ENCODE measurements at regions not wholly inside any gene's neighbourhood (a gene's known extent, or its start where the extent isn't known, plus 50 kb on each side); places are given as distances from the start of the nearest gene placed in this dataset.

- FAIRE-seq (no peak), DNase-seq (ENCODE audit: low spot score) (no peak), ATAC-seq (no peak)
- BruUV-seq (replicated peaks), result no TSS peak
- no peaks in the 10 kb centered on the region for H3K79me2 ChIP-seq (ENCODE audit: insufficient read depth, low read length)
- in situ Hi-C loops (cut with HindIII; ENCODE audit: extremely low pct_ligation_motif_present, low pct_unique_long_range_greater_than_20kb), result no loop called here
- no peaks in the 10 kb centered on the region for H3K4me1 ChIP-seq (ENCODE audit: insufficient read depth, low read length)
- no peak for TF ChIP-seq ZZZ3 (CRISPR knock-in tag; IDR thresholded peaks at IDR 0.05; ENCODE audit: borderline replicate concordance)
- TF ChIP-seq CENPX (CRISPR knock-in tag; IDR thresholded peaks at IDR 0.05), result no peak
- no peak for TF ChIP-seq AGO2 (optimal IDR thresholded peaks at IDR 0.05; ENCODE audit: low read depth, low read length)
- no peak for TF ChIP-seq ESRRA (CRISPR knock-in tag; IDR thresholded peaks at IDR 0.05; ENCODE audit: low read depth)
- TF ChIP-seq ZNF207 (IDR thresholded peaks at IDR 0.05; ENCODE audit: borderline replicate concordance), result no peak
- no peak for TF ChIP-seq PHB2 (IDR thresholded peaks at IDR 0.05; ENCODE audit: partially characterized antibody)
- TF ChIP-seq ATF2 (CRISPR knock-in tag; IDR thresholded peaks at IDR 0.05), result no peak
- no peak for TF ChIP-seq RBAK (CRISPR knock-in tag; IDR thresholded peaks at IDR 0.05)
- no peak for TF ChIP-seq HHEX (CRISPR knock-in tag; IDR thresholded peaks at IDR 0.05)
- TF ChIP-seq RAD51 (IDR thresholded peaks at IDR 0.05; ENCODE audit: borderline replicate concordance), result no peak
- H3K27ac ChIP-seq (ENCODE audit: extremely low read length, insufficient read depth, low read length), result no peak overlapping the region
- H2AFZ ChIP-seq (ENCODE audit: low read length), result no peak overlapping the region
- peaks cover 44% of the 10 kb centered on the region for H3K9me3 ChIP-seq (ENCODE audit: low read length)
- no peaks in the 10 kb centered on the region for H3K36me3 ChIP-seq (replicated peaks in 1 of 2; ENCODE audit: control insufficient read depth in 1 of 2, insufficient read depth in 2 of 2, low read length in 2 of 2)
- intact Hi-C loops (cut with micrococcal nuclease; ENCODE audit: unreplicated experiment), result no loop called here
- no peaks in the 10 kb centered on the region for H3K27me3 ChIP-seq (ENCODE audit: control insufficient read depth in 1 of 2, insufficient read depth in 2 of 2, low read length in 2 of 2)
- no peak overlapping the region for H3K4me3 ChIP-seq (replicated peaks in 1 of 3; ENCODE audit: insufficient read depth in 1 of 3, low read depth in 2 of 3, low read length in 3 of 3)
- H4K20me1 ChIP-seq (ENCODE audit: insufficient read depth, low read length), result no peaks in the 10 kb centered on the region
- no peak overlapping the region for H3K4me2 ChIP-seq (ENCODE audit: low read depth, low read length)
- CTCF ChIA-PET (ENCODE audit: low intra/inter-chr PET ratio, low total read pairs), result no interaction called here
- no peak overlapping the region for H3K9ac ChIP-seq (ENCODE audit: insufficient read depth, low read depth, low read length)
- POLR2A ChIA-PET, result no interaction called here
Measured at GRCh38 chr2:194363295-194363694, 1293.7 kb upstream of the SLC39A10 start.

GRCh38 chr2:194352505-194352904 lies 1304.5 kb upstream of the SLC39A10 start:
- FAIRE-seq, result no peak
- no peak for ATAC-seq
- no TSS peak for BruUV-seq (replicated peaks)
- in situ Hi-C loops (cut with HindIII; ENCODE audit: extremely low pct_ligation_motif_present, low pct_unique_long_range_greater_than_20kb), result no loop called here
- DNase-seq (ENCODE audit: low spot score), result no peak
- CTCF ChIA-PET (ENCODE audit: low intra/inter-chr PET ratio, low total read pairs), result no interaction called here
- POLR2A ChIA-PET, result no interaction called here
- H3K9me3 ChIP-seq (ENCODE audit: low read length), result peaks cover 31% of the 10 kb centered on the region
- no peaks in the 10 kb centered on the region for H3K27me3 ChIP-seq (ENCODE audit: control insufficient read depth in 1 of 2, insufficient read depth in 2 of 2, low read length in 2 of 2)
- H2AFZ ChIP-seq (ENCODE audit: low read length), result no peak overlapping the region
- H3K9ac ChIP-seq (ENCODE audit: insufficient read depth, low read depth, low read length), result no peak overlapping the region
- 0% methylated on average over 1 of the region's 1 CpG for WGBS (ENCODE audit: low lambda C conversion rate)
- no peak overlapping the region for H3K4me3 ChIP-seq (replicated peaks in 1 of 3; ENCODE audit: insufficient read depth in 1 of 3, low read depth in 2 of 3, low read length in 3 of 3)
- no peak overlapping the region for H3K27ac ChIP-seq (ENCODE audit: extremely low read length, insufficient read depth, low read length)
- H4K20me1 ChIP-seq (ENCODE audit: insufficient read depth, low read length), result no peaks in the 10 kb centered on the region
- H3K4me2 ChIP-seq (ENCODE audit: low read depth, low read length), result no peak overlapping the region
- intact Hi-C loops (cut with micrococcal nuclease; ENCODE audit: unreplicated experiment), result no loop called here
- no peaks in the 10 kb centered on the region for H3K4me1 ChIP-seq (ENCODE audit: insufficient read depth, low read length)
- no peaks in the 10 kb centered on the region for H3K79me2 ChIP-seq (ENCODE audit: insufficient read depth, low read length)
- no peaks in the 10 kb centered on the region for H3K36me3 ChIP-seq (replicated peaks in 1 of 2; ENCODE audit: control insufficient read depth in 1 of 2, insufficient read depth in 2 of 2, low read length in 2 of 2)
- TF ChIP-seq ZNF770 (CRISPR knock-in tag; IDR thresholded peaks at IDR 0.05) (no peak), IRF9 (CRISPR knock-in tag; IDR thresholded peaks at IDR 0.05; ENCODE audit: borderline replicate concordance) (no peak), ZMYM4 (CRISPR knock-in tag; IDR thresholded peaks at IDR 0.05) (no peak), CREBL2 (CRISPR knock-in tag; IDR thresholded peaks at IDR 0.05; ENCODE audit: borderline replicate concordance) (no peak), MAFK (conservative IDR thresholded peaks at IDR 0.05 in 1 of 2, IDR thresholded peaks at IDR 0.05 in 1 of 2; ENCODE audit: low read length in 2 of 2) (peak; percentile 90 to 95), ARID2 (CRISPR knock-in tag; IDR thresholded peaks at IDR 0.05; ENCODE audit: borderline replicate concordance) (no peak), ZNF441 (CRISPR knock-in tag; IDR thresholded peaks at IDR 0.05; ENCODE audit: borderline replicate concordance) (no peak)
